T-helper 17 cell (primary cell): ENCODE measurements at regions not wholly inside any gene's neighbourhood (a gene's known extent, or its start where the extent isn't known, plus 50 kb on each side); places are given as distances from the start of the nearest gene placed in this dataset.
A peak's percentile ranks its signal among the peaks of the same experiment; 100 is the strongest.

Experiments used
- ATAC-seq: fragments of 150-1000 bp; cut with Tn5 transposase; 2 replicates; pipeline ENCODE4 v1.10.0; 2021; ENCODE audit warnings: mild to moderate bottlenecking, moderate library complexity
- DNase-seq, 3 donors: peaks; one replicate each; pipeline versions ENCODE4 v3.0.0 to v3.0.0-alpha.2; 2020 to 2021
- H3K9me3 ChIP-seq: one replicate; pipeline ENCODE4 v1.7.0; 2013; ENCODE audit warnings: low read length, mild to moderate bottlenecking; ENCODE audit not compliant: control insufficient read depth, poor library complexity, severe bottlenecking
- H3K27ac Mint-ChIP-seq: one replicate; pipeline ENCODE4 v1.8.0; 2022; ENCODE audit warnings: mild to moderate bottlenecking, moderate library complexity, mixed read lengths
- H3K27me3 Mint-ChIP-seq: one replicate; pipeline ENCODE4 v1.8.0; 2022; ENCODE audit warnings: mixed read lengths
- H3K36me3 Mint-ChIP-seq: one replicate; pipeline ENCODE4 v1.8.0; 2022; ENCODE audit warnings: low read depth, mixed read lengths
- H3K4me1 Mint-ChIP-seq: one replicate; pipeline ENCODE4 v1.8.0; 2022; ENCODE audit warnings: mild to moderate bottlenecking, mixed read lengths
- H3K4me3 Mint-ChIP-seq: one replicate; pipeline ENCODE4 v1.8.0; 2022; ENCODE audit warnings: mild to moderate bottlenecking, moderate library complexity, mixed read lengths

DNA sequence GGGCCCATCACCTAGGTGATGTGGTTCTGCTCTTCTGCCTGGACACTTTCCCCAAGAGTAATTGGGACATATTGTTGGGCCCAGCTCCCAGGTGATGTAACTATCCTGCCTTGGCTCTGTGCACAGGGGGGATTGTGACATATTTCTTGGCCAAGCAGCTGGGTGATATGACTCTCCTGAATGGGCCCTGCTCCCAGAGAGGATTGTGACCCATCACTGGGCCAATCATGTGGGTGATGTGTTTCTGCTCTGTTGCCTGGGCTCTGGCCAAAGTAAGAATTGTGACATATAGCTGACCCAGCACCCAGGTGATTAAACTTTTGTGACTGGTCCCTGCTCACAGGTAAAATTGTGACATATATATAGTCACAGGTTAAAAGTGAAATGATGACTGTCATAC is 1904.9 kb downstream of the TP53TG3F start:
- no peaks in the 10 kb centered on the region for H3K4me1 Mint-ChIP-seq
- H3K27me3 Mint-ChIP-seq, result no peaks in the 10 kb centered on the region
- no peak overlapping the region for H3K27ac Mint-ChIP-seq
- no peak for ATAC-seq
- peaks cover 2% of the 10 kb centered on the region for H3K9me3 ChIP-seq
- H3K36me3 Mint-ChIP-seq, result no peaks in the 10 kb centered on the region
- no peak for DNase-seq
- no peak overlapping the region for H3K4me3 Mint-ChIP-seq

DNA sequence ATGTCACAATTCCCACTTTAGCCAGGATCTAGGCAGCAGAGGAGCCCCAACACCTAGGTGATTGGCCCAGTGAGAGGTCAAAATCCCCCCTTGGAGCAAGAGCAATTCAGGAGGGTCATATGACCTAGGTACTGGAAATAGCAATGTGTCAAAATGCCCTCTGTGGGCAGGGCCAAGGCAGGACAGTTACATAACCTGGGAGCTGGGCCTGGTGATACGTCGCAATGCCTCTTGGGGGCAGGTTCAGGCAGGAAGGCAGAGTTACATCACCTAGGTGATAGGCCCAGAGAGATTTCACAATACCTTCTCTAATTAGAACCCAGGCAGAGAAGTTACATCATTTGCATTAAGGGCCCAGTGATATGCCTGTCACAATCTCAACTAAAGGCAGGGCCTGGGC is 1906.3 kb downstream of the TP53TG3F start:
- H3K4me1 Mint-ChIP-seq, result no peaks in the 10 kb centered on the region
- H3K27me3 Mint-ChIP-seq, result no peaks in the 10 kb centered on the region
- DNase-seq (no peak), ATAC-seq (no peak)
- H3K36me3 Mint-ChIP-seq, result no peaks in the 10 kb centered on the region
- no peak overlapping the region for H3K27ac Mint-ChIP-seq
- no peak overlapping the region for H3K4me3 Mint-ChIP-seq
- H3K9me3 ChIP-seq, result peaks cover 2% of the 10 kb centered on the region

DNA sequence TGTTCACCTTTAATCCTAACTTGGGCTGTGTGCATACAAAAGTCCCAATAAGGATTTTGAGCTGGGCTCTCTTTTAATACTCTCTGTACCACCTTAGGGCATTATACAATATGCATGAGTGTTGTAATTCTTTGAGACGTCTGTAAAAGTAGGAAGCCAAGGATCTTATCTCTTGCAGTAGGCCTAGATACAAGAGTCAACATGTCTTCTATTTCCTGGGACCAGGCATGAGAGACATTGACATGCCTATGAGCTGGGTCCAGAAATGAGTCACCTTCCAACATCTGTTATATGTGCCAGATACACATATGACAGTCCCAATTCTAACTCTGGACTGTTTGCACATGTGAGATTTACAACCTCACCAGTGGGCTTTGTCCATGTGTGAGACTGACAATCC is 1911.2 kb downstream of the TP53TG3F start:
- H3K9me3 ChIP-seq, result peaks cover under 1% of the 10 kb centered on the region
- no peaks in the 10 kb centered on the region for H3K4me1 Mint-ChIP-seq
- no peaks in the 10 kb centered on the region for H3K27me3 Mint-ChIP-seq
- no peak for DNase-seq
- no peak overlapping the region for H3K27ac Mint-ChIP-seq
- H3K36me3 Mint-ChIP-seq, result no peaks in the 10 kb centered on the region
- H3K4me3 Mint-ChIP-seq, result no peak overlapping the region
- ATAC-seq, result no peak

DNA sequence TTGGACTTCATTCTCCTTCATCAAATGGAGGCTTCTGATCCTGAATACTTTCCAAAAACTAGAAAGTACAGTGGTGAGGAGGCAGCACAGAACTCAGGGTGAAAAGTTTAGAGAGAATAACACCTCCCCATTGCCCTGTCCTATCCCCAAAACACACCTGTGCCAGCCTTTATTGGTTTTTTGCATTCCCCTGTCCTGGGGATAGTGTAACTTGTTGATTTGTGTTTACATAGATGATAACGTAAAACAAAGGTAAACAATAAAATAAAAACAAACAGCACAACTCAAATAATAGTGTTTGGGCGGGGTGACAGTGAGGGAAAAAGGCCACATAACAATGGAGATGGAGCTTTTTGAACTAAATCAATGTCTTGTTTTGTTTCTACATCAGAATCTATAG is 1917.7 kb downstream of the TP53TG3F start:
- no peaks in the 10 kb centered on the region for H3K4me1 Mint-ChIP-seq
- no peak overlapping the region for H3K27ac Mint-ChIP-seq
- no peak for DNase-seq
- no peak overlapping the region for H3K4me3 Mint-ChIP-seq
- H3K36me3 Mint-ChIP-seq, result no peaks in the 10 kb centered on the region
- H3K27me3 Mint-ChIP-seq, result no peaks in the 10 kb centered on the region
- no peaks in the 10 kb centered on the region for H3K9me3 ChIP-seq
- no peak for ATAC-seq

DNA sequence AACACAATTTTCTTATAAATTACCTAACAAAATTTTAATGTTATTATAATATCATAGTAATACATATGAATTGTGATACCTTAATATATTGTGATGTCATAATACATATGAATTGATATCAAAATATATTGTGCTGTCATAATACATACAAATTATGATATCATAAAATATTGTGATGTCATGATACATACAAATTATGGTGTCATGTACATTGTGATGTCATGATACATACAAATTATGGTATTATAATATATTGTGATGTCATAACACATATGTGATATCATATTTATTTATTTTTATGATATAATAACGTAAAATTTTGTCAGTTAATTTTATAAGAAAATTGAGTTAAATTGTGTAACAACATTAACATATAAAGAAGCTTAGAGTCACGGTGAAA is 1927.2 kb downstream of the TP53TG3F start:
- no peaks in the 10 kb centered on the region for H3K9me3 ChIP-seq
- no peak for DNase-seq
- no peak for ATAC-seq
- Mint-ChIP-seq H3K27me3 (no peaks in the 10 kb centered on the region), H3K36me3 (no peaks in the 10 kb centered on the region), H3K4me3 (no peak overlapping the region), H3K27ac (no peak overlapping the region), H3K4me1 (no peaks in the 10 kb centered on the region)

DNA sequence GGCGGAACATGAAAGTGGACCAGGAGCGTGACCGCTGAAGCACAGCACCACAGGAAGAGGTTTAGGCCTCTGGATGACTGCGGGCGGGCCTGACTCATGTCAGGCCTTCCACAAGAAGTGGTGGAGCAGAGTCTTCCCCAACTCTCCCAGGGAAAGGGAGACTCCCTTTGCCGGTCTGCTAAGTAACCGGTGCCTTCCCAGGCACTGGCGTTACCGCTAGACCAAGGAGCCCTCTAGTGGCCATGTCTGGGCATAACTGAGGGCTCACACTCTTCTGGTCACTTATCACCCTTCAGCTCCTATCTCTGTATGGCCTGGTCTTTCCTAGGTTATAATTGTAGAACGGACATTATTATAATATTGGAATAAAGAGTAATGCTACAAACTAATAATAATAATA is 1931.9 kb downstream of the TP53TG3F start:
- Mint-ChIP-seq H3K4me1 (no peaks in the 10 kb centered on the region), H3K27me3 (no peaks in the 10 kb centered on the region), H3K36me3 (no peaks in the 10 kb centered on the region), H3K27ac (no peak overlapping the region), H3K4me3 (no peak overlapping the region)
- DNase-seq (no peak), ATAC-seq (no peak)
- H3K9me3 ChIP-seq, result peaks cover 4% of the 10 kb centered on the region

DNA sequence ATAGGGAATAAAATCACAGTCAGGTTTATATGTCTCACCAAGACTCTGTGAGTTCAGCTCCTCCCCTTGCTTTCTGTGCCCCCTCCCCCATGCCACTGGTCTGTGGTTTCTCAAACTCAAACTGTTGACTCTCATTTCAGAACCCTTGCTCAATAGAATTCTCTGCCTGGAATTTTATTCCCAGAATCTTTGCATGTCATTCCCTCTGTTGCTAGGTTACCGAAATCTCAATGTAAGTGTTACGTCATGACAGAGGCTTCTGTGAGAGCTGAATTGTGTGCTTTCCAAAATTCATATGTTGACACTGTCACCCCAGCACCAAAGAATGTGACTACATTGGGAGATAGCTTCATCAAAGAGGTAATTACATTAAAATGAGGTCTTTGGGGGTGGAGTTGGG is 1938.8 kb downstream of the TP53TG3F start:
- H3K9me3 ChIP-seq, result peaks cover 4% of the 10 kb centered on the region
- no peak overlapping the region for H3K27ac Mint-ChIP-seq
- H3K4me1 Mint-ChIP-seq, result no peaks in the 10 kb centered on the region
- no peak for DNase-seq
- H3K36me3 Mint-ChIP-seq, result no peaks in the 10 kb centered on the region
- no peaks in the 10 kb centered on the region for H3K27me3 Mint-ChIP-seq
- ATAC-seq, result no peak
- no peak overlapping the region for H3K4me3 Mint-ChIP-seq

DNA sequence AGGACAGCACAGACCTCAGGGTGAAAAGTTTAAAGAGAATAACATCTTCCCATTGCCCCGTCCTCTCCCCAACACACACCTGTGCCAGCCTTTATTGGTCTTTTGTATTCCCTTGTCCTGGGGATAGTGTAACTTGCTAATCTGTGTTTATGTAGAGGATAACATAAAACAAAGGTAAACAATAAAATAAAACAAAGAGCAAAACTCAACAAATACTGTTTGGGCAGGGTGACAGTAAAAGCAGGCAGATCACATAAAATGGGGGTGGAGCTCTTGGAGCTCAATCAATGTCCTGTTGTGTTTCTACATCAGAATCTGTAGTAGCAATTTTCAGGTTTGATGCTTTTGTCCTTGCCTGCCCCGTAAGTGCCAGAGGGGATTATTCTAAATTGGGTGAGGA is 1939.7 kb downstream of the TP53TG3F start:
- Mint-ChIP-seq H3K27ac (no peak overlapping the region), H3K4me3 (peak overlapping the region; percentile 42), H3K36me3 (no peaks in the 10 kb centered on the region), H3K27me3 (no peaks in the 10 kb centered on the region), H3K4me1 (no peaks in the 10 kb centered on the region)
- no peaks in the 10 kb centered on the region for H3K9me3 ChIP-seq
- DNase-seq, result no peak
- no peak for ATAC-seq

DNA sequence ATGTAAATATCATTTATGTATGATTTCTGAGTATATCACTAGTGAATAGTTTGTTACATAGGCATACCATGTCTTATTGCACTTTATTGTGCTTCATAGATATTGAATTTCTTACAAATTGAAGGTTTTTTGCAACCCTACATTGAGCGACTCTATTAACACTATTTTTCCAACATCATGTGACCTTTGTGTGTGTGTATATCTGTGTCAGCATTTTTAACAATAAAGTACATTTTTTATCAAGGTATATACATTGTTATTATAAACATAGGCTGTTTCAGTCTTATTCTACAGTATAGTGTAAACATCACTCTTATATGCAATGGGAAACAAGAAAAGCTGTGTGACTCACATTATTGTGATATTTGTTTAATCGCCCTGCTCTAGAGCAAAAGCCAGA is 1944.9 kb downstream of the TP53TG3F start:
- no peak for ATAC-seq
- Mint-ChIP-seq H3K27me3 (no peaks in the 10 kb centered on the region), H3K4me3 (no peak overlapping the region)

DNA sequence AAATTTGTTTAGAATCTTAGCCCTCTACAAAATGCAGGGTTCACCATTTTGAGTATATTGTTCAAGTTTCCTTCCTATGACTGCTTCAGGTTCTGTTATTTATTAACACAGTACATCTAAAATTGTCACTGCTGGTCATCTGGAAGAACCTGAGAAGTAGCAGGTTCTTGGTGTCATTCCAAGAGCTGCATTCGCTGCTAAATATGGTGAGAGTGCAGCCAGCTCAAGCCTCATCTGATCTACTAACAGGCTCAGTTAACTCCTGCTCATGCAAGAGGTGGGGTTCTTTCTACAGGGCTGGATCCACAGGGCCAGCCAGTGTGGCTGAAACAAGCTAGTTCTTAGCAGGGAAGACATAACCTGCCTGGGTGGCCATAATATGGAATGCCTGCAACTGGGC is 1946.1 kb downstream of the TP53TG3F start:
- DNase-seq (no peak), ATAC-seq (no peak)
- H3K9me3 ChIP-seq, result no peaks in the 10 kb centered on the region
- Mint-ChIP-seq H3K4me3 (no peak overlapping the region), H3K27me3 (no peaks in the 10 kb centered on the region), H3K4me1 (no peaks in the 10 kb centered on the region), H3K36me3 (no peaks in the 10 kb centered on the region), H3K27ac (no peak overlapping the region)

More for the DNA sequence above, 1944.9 kb downstream of the TP53TG3F start:
- DNase-seq, result no peak
- H3K4me1 Mint-ChIP-seq, result no peaks in the 10 kb centered on the region
- no peak overlapping the region for H3K27ac Mint-ChIP-seq
- H3K36me3 Mint-ChIP-seq, result no peaks in the 10 kb centered on the region
- no peaks in the 10 kb centered on the region for H3K9me3 ChIP-seq

DNA sequence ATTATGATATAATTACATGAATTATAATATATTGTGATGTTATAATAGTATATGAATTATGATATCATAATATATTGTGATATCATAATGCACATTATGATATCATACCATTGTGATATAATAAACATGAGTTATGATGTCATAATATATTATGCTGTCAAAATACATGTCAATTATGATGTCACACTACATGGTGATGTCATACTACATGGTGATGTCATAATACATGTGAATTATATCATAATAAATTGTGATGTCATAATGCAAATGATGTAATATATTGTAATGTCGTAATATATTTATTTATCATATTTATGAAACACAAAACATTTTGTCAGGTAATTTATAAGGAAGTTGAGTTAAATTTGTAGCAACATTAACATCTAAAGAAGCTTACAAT is 1950.1 kb downstream of the TP53TG3F start:
- ATAC-seq (no peak), DNase-seq (no peak)
- H3K9me3 ChIP-seq, result no peaks in the 10 kb centered on the region
- Mint-ChIP-seq H3K27me3 (no peaks in the 10 kb centered on the region), H3K4me1 (no peaks in the 10 kb centered on the region), H3K36me3 (no peaks in the 10 kb centered on the region), H3K4me3 (no peak overlapping the region), H3K27ac (no peak overlapping the region)

DNA sequence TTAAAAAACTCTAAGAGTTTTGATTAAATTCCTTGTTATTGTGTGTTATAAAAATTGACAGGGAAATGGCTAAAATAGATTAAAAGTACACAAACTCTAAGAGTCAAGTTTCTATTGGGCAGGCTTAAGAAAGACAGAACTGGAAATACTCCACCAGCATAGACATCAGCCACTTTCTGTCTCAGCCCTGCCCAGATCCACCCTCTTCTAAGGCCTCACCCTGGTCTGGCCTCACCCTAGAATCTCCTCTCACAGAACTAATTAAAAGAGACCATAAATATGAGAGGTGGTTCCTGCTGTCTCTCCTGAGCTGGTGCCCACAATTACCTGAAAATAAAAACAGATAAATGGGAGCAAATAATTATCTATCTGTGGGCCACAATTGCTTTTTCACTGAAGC is 1951.0 kb downstream of the TP53TG3F start:
- H3K4me1 Mint-ChIP-seq, result no peaks in the 10 kb centered on the region
- no peak for ATAC-seq
- no peak overlapping the region for H3K4me3 Mint-ChIP-seq
- no peak for DNase-seq
- H3K27me3 Mint-ChIP-seq, result no peaks in the 10 kb centered on the region
- H3K36me3 Mint-ChIP-seq, result no peaks in the 10 kb centered on the region
- H3K9me3 ChIP-seq, result no peaks in the 10 kb centered on the region
- no peak overlapping the region for H3K27ac Mint-ChIP-seq

DNA sequence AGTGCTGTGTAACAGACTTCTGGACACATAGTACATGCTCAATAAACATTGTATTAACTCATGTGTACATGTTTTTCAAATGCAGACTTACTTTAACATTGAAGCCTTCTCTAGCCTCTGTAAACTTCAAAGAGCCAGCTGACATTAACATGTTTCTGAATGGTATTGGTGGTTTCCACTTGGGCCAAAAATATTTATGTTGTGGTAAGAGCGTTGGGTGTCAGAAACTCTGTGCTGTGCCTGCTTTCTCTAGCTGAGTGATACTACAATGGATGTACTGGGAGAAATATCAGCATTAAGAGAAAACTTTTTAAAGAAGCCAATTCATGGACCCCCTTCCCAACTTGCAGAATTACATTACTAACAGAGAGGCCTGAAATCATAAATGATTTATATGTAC is 1951.7 kb downstream of the TP53TG3F start:
- Mint-ChIP-seq H3K27ac (no peak overlapping the region), H3K4me1 (no peaks in the 10 kb centered on the region), H3K27me3 (no peaks in the 10 kb centered on the region), H3K36me3 (no peaks in the 10 kb centered on the region), H3K4me3 (no peak overlapping the region)
- DNase-seq (no peak), ATAC-seq (no peak)
- H3K9me3 ChIP-seq, result no peaks in the 10 kb centered on the region

DNA sequence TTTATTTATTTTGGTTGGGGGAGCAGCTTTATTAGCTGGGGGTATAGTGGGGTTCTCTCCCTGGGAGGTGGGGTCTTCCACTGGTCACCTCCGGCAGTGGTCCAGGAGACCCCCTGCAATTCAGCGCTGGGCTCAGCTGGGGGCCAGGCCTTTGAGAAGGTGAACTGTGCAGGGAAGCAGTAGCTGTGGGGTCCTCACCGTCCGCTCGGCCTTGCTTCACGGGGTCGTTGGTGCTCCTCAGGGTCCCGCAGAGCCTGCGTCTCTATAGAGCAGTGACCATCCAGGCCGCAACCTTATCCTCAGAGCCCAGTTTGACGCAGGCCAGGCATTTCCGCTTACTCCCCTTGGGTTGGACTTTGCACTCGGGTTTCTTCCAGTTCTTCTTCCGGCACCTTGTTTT is 1954.7 kb downstream of the TP53TG3F start:
- Mint-ChIP-seq H3K4me3 (no peak overlapping the region), H3K27ac (no peak overlapping the region)

DNA sequence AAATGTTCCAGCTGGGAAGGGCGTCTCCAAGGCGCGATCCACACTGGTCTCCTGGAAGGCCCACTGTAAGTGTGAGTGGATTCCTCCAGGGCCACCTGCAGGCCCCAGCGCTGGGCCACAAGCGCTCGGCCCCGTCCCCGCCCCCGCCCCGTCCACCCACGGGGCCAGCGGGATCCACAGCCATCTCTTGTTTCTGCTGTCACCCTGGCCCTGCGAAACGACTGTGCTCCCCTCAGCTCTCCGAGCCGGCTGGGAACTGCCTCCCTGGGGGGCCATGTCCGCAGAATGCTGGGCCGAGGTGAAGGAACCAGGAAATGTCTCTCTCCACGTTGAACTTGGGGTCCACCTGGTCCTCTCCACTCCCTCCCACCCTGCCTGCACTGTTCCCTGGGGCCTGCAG is 1955.2 kb downstream of the TP53TG3F start:
- Mint-ChIP-seq H3K27ac (no peak overlapping the region), H3K36me3 (no peaks in the 10 kb centered on the region)

More for the DNA sequence above, 1954.7 kb downstream of the TP53TG3F start:
- no peaks in the 10 kb centered on the region for H3K9me3 ChIP-seq
- no peaks in the 10 kb centered on the region for H3K36me3 Mint-ChIP-seq
- no peaks in the 10 kb centered on the region for H3K4me1 Mint-ChIP-seq
- DNase-seq (no peak), ATAC-seq (no peak)
- H3K27me3 Mint-ChIP-seq, result no peaks in the 10 kb centered on the region

More for the DNA sequence above, 1955.2 kb downstream of the TP53TG3F start:
- Mint-ChIP-seq H3K4me3 (no peak overlapping the region), H3K4me1 (no peaks in the 10 kb centered on the region), H3K27me3 (no peaks in the 10 kb centered on the region)
- no peaks in the 10 kb centered on the region for H3K9me3 ChIP-seq
- no peak for ATAC-seq
- no peak for DNase-seq
